Skin of body (tissue), 1 donor: ENCODE measurements at regions not wholly inside any gene's neighbourhood (a gene's known extent, or its start where the extent isn't known, plus 50 kb on each side); places are given as distances from the start of the nearest gene placed in this dataset.

Experiments
- DNase-seq: peaks from one replicate; lab custom pipeline; 2025; lab: John Stamatoyannopoulos, UW

GRCh38 chr1:61627365-61627764 lies 97.6 kb downstream of the TM2D1 start:
- no peak for DNase-seq

GRCh38 chr1:61626816-61627215 lies 98.1 kb downstream of the TM2D1 start:
- no peak for DNase-seq

- no peak for DNase-seq
Measured at GRCh38 chr1:61623852-61624251, 101.1 kb downstream of the TM2D1 start.

- peak; percentile 57 for DNase-seq
Measured at GRCh38 chr1:61620536-61620935, 104.4 kb downstream of the TM2D1 start.

GRCh38 chr1:61618755-61619154 lies 106.2 kb downstream of the TM2D1 start:
- no peak for DNase-seq

GRCh38 chr1:61618193-61618592 lies 106.7 kb downstream of the TM2D1 start:
- DNase-seq: no peak

- DNase-seq: no peak
Measured at GRCh38 chr1:61616830-61617229, 108.1 kb downstream of the TM2D1 start.

GRCh38 chr1:61612602-61613001 lies 112.3 kb downstream of the TM2D1 start:
- DNase-seq: no peak

- DNase-seq: no peak
Measured at GRCh38 chr1:61609040-61609439, 115.9 kb downstream of the TM2D1 start.

- no peak for DNase-seq
Measured at GRCh38 chr1:61607448-61607847, 117.5 kb downstream of the TM2D1 start.

GRCh38 chr1:61606448-61607312 lies 118.3 kb downstream of the TM2D1 start:
- no peak for DNase-seq

- DNase-seq: no peak
Measured at GRCh38 chr1:61605607-61606321, 119.2 kb downstream of the TM2D1 start.

GRCh38 chr1:61604684-61605083 lies 120.3 kb downstream of the TM2D1 start:
- no peak for DNase-seq

- DNase-seq: no peak
Measured at GRCh38 chr1:61604261-61604660, 120.7 kb downstream of the TM2D1 start.

- DNase-seq: no peak
Measured at GRCh38 chr1:61602663-61603062, 122.3 kb downstream of the TM2D1 start.

- DNase-seq: no peak
Measured at GRCh38 chr1:61597601-61598000, 127.3 kb downstream of the TM2D1 start.

GRCh38 chr1:61593331-61593730 lies 131.6 kb downstream of the TM2D1 start:
- DNase-seq: no peak

GRCh38 chr1:61591351-61591750 lies 133.6 kb downstream of the TM2D1 start:
- DNase-seq: no peak

- DNase-seq: peak; percentile 36
Measured at GRCh38 chr1:61588736-61589672, 135.9 kb downstream of the TM2D1 start.

- DNase-seq: peak; percentile 39
Measured at GRCh38 chr1:61585714-61586113, 139.2 kb downstream of the TM2D1 start.

- DNase-seq: no peak
Measured at GRCh38 chr1:61583703-61584102, 141.2 kb downstream of the TM2D1 start.

- peak; percentile 95 for DNase-seq
Measured at GRCh38 chr1:61581251-61581650, 143.7 kb downstream of the TM2D1 start.
